GM23338 (cell line): ENCODE measurements at regions not wholly inside any gene's neighbourhood (a gene's known extent, or its start where the extent isn't known, plus 50 kb on each side); places are given as distances from the start of the nearest gene placed in this dataset.

Source experiments
- EZH2 ChIP-seq: fragments of 200-600 bp; sonication (generic); IDR thresholded peaks from one replicate; pipeline ENCODE4 v1.8.0; 2017; ENCODE audit warnings: antibody characterized with exemption, mild to moderate bottlenecking, low read depth; ENCODE audit not compliant: unreplicated experiment
- EZH2phosphoT487 ChIP-seq: fragments of 200-600 bp; sonication (generic); IDR thresholded peaks from one replicate; pipeline ENCODE4 v1.8.1; 2018; ENCODE audit warnings: antibody characterized with exemption; ENCODE audit not compliant: unreplicated experiment
- TF ChIP-seq, protein P1 (sequence below), 2 experiments: fragments of 200-600 bp in 1 of 2; sonication (generic) in 1 of 2; conservative IDR thresholded peaks; 2 replicates each; pipeline versions ENCODE4 v1.5.1 to v1.6.1; 2016 to 2017; ENCODE audit warnings: antibody characterized with exemption in 2 of 2, low read depth in 2 of 2, mild to moderate bottlenecking in 2 of 2, moderate library complexity in 1 of 2

DNA sequence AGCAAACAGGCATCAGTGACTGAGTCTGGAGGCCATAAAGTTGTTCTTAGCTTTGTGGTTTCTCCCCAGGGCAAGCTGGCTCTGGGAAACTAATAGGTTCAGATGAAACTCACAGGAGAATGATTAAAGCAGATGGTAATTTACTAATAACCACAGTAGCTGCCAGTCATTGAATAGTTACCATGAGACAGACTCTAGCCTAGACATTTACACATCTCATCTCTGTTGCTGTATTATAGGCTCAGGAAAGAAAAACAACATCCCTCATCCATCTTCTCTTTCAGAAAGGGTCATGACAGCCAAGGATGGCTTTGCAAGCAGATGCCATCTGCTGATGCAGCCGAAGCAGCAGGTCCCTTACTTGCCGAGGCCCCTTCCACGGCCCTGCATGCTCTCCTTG is 314.0 kb upstream of the ID2 start:
- TF ChIP-seq, protein P1, sequence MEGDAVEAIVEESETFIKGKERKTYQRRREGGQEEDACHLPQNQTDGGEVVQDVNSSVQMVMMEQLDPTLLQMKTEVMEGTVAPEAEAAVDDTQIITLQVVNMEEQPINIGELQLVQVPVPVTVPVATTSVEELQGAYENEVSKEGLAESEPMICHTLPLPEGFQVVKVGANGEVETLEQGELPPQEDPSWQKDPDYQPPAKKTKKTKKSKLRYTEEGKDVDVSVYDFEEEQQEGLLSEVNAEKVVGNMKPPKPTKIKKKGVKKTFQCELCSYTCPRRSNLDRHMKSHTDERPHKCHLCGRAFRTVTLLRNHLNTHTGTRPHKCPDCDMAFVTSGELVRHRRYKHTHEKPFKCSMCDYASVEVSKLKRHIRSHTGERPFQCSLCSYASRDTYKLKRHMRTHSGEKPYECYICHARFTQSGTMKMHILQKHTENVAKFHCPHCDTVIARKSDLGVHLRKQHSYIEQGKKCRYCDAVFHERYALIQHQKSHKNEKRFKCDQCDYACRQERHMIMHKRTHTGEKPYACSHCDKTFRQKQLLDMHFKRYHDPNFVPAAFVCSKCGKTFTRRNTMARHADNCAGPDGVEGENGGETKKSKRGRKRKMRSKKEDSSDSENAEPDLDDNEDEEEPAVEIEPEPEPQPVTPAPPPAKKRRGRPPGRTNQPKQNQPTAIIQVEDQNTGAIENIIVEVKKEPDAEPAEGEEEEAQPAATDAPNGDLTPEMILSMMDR (conservative IDR thresholded peaks at IDR 0.05; ENCODE audit: low read depth in 2 of 2) = no peak
- TF ChIP-seq EZH2 (no peak), EZH2phosphoT487 (no peak)
